Lower lobe of right lung (tissue), 2 donors: ENCODE measurements at regions not wholly inside any gene's neighbourhood (a gene's known extent, or its start where the extent isn't known, plus 50 kb on each side); places are given as distances from the start of the nearest gene placed in this dataset.

Experiments
- ATAC-seq, 2 donors: fragments of 200-7000 bp; cut with Tn5 transposase; one replicate each; pipeline ENCODE4 v1.9.1; 2020 to 2022; ENCODE audit warnings: mild to moderate bottlenecking in 2 of 2, moderate library complexity in 2 of 2
- DNase-seq: peaks from one replicate; pipeline ENCODE4 v3.0.0-alpha.2; 2020
- H3K27ac ChIP-seq: fragments of 200-600 bp; one replicate; pipeline ENCODE4 v1.8.0; 2022
- H3K27me3 ChIP-seq: fragments of 200-600 bp; one replicate; pipeline ENCODE4 v1.8.0; 2022; ENCODE audit warnings: low read depth
- H3K36me3 ChIP-seq: fragments of 200-600 bp; one replicate; pipeline ENCODE4 v1.8.0; 2022; ENCODE audit warnings: mild to moderate bottlenecking
- H3K4me1 ChIP-seq: fragments of 200-600 bp; one replicate; pipeline ENCODE4 v1.8.0; 2022
- H3K4me3 ChIP-seq: fragments of 200-600 bp; one replicate; pipeline ENCODE4 v1.8.0; 2022; ENCODE audit warnings: mild to moderate bottlenecking
- H3K9me3 ChIP-seq: fragments of 200-600 bp; one replicate; pipeline ENCODE4 v1.8.0; 2022
- intact Hi-C: fragments of 100-400 bp; cut with DNase I; formaldehyde crosslinking; loops from one replicate; pipeline ENCODE4 v1.11.0; 2022
- TF ChIP-seq, protein P1 (sequence below): fragments of 200-600 bp; IDR thresholded peaks from one replicate; pipeline ENCODE4 v1.8.0; 2022; ENCODE audit warnings: antibody characterized with exemption, mild to moderate bottlenecking
- donor health status: DM: no; HTN: yes; CAD: no; lungs with severe emphysema.

DNA sequence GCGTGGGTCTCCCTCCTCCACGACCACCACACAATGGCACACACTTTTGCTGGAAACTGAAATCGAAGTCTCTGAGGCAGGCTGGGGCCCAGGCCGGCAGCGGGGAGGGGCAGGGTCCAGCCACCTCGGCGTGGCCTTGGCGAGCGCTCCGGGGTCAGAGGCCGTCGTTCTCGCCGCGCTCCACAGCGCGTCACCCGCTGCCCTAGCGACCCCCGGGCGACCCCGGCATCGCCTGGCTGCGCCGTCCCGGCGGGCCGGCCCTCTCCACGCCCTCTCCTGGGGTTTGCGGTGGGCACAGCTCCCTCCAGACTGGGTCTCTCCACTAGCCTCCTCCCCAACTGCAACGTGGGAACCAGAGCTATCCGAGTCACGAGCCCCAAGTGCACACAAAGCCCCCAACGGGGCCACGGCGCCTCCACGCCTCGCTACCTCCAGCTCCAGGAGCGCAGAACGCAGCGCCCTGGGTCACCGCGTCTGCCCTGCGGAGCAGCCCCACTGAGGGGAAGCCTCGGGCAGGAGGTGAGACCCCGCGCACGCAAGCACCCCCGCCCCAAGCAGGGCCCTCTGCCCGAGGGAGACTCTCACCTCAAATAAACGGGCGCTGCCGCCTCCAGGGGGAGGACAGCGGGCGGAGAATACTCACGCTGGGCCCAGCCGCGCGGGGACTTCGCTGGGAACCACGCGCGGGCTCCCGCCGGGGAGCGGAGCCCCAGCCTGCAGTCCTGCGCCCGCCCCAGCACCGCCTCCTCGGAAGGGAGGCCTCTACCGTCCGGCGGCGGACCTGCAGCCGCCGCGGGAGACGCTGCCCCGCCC lies 134.0 kb upstream of the BARHL2 start:
- Histone ChIP-seq H3K27me3 (no peaks in the 10 kb centered on the region), H3K9me3 (no peaks in the 10 kb centered on the region), H3K4me1 (peaks cover 15% of the 10 kb centered on the region), H3K36me3 (no peaks in the 10 kb centered on the region), H3K27ac (peak overlapping the region; percentile 46), H3K4me3 (peak overlapping the region; percentile 96)
- TF ChIP-seq, protein P1, sequence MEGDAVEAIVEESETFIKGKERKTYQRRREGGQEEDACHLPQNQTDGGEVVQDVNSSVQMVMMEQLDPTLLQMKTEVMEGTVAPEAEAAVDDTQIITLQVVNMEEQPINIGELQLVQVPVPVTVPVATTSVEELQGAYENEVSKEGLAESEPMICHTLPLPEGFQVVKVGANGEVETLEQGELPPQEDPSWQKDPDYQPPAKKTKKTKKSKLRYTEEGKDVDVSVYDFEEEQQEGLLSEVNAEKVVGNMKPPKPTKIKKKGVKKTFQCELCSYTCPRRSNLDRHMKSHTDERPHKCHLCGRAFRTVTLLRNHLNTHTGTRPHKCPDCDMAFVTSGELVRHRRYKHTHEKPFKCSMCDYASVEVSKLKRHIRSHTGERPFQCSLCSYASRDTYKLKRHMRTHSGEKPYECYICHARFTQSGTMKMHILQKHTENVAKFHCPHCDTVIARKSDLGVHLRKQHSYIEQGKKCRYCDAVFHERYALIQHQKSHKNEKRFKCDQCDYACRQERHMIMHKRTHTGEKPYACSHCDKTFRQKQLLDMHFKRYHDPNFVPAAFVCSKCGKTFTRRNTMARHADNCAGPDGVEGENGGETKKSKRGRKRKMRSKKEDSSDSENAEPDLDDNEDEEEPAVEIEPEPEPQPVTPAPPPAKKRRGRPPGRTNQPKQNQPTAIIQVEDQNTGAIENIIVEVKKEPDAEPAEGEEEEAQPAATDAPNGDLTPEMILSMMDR = peak; percentile 85
- ATAC-seq = peak; percentile 99
- DNase-seq = peak; percentile 86
- intact Hi-C loops = no loop called here

DNA sequence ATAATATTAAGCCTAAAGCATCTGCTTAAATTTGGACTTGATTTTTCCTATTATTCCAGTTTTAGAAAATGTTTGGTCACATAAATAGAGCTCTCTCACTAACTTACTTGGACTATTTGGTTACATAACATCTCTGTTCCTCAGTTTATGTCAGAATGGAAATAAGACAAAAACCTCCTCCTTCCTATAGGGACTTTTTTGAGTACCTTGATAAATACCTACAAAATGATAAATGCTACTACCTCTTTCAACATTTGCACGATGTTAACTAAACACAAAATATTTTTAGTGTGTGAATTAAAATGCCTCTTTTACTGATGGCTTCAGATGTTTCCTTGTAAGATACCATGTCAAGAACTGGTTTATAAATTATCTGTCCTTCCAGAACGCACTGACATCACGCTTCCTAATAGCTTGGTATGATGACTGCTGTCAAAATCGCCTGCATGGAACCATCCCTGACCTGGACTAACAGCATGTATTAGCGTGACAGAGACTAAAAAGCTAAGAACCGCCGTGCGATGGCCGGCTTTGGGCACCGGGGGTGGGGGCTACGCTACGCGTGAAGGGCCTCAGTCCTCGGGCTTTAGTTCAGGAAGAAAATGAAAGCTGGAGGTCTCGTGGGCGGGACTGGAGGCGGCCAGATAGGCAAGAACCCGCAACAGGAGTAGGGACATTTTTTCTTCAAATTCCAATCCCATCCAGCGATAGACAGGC lies 133.2 kb upstream of the BARHL2 start:
- peak; percentile 56 for DNase-seq
- peak overlapping the region; percentile 46 for H3K27ac ChIP-seq
- H3K36me3 ChIP-seq = no peaks in the 10 kb centered on the region

DNA sequence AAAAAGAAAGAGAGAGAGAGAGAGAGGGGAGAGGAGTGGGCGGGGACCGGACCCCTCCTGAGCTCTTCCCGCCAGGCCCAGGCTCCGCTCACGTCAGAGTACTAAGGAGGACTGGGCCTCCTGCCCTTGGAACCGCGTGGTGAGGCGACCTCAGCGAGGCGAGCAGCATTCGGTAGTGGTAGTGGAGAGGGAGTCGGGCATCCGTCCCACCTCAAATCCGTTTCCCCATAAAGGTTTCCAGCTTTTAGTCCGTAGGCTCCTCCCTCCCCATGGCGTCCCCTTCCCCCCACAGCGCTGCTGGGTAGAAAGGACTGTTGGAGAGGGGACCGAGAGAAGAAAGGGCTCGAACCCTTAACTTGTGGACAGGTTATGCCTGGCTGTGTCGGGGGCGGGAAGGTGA lies 124.4 kb upstream of the BARHL2 start:
- H3K9me3 ChIP-seq = no peaks in the 10 kb centered on the region
- H3K36me3 ChIP-seq = no peaks in the 10 kb centered on the region
- H3K27ac ChIP-seq = no peak overlapping the region
- no peak overlapping the region for H3K4me3 ChIP-seq
- no peak for ATAC-seq
- TF ChIP-seq, protein P1 = no peak
- H3K27me3 ChIP-seq = peaks cover 48% of the 10 kb centered on the region
- no peaks in the 10 kb centered on the region for H3K4me1 ChIP-seq
- no peak for DNase-seq
- intact Hi-C loops = no loop called here

More for the DNA sequence above, 133.2 kb upstream of the BARHL2 start:
- H3K27me3 ChIP-seq = no peaks in the 10 kb centered on the region
- H3K4me1 ChIP-seq = peaks cover 15% of the 10 kb centered on the region
- no peaks in the 10 kb centered on the region for H3K9me3 ChIP-seq
- ATAC-seq = peak; percentile 53 to 63
- intact Hi-C loops = no loop called here
- TF ChIP-seq, protein P1 = no peak
- peak overlapping the region; percentile 96 for H3K4me3 ChIP-seq

DNA sequence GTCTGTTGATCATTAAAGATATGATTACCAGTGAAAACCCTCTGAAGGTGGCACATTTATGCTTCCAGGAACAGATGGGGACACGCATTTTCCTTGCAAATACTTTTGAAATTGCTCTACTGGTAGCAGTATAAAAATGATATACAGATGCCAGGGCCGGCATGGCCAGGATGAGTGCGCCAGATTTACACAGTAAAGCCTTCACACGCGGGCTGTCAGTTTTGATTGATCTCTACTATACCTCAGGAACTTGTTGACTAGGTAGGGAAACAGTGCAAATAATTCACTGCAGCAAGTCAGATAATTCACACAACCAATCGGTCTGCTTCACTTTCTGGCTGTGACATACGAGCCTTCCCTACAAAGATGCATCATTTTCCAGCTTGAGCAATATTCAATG lies 123.2 kb upstream of the BARHL2 start:
- intact Hi-C loops = no loop called here
- Histone ChIP-seq H3K36me3 (no peaks in the 10 kb centered on the region), H3K9me3 (no peaks in the 10 kb centered on the region), H3K27me3 (peaks cover 59% of the 10 kb centered on the region), H3K4me3 (no peak overlapping the region), H3K27ac (no peak overlapping the region), H3K4me1 (peaks cover 11% of the 10 kb centered on the region)
- ATAC-seq (no peak), DNase-seq (no peak)
- TF ChIP-seq, protein P1 = no peak

DNA sequence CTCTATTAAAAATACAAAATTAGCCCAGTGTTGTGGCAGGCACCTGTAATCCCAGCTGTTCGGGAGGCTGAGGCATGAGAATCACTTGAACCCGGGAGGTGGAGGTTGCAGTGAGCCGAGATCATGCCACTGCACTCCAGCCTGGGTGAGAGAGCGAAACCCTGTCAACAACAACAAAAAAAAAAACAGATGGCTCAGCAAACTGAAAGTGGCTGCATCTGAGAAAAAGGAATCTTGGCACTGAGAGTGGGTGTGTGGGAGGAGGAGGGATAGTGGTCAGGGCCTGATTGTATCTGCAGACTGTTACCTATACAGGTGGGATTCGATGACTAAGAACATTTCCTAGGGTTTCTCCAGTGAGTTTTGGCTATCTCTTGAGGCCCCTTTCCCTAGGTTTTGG lies 122.2 kb upstream of the BARHL2 start:
- TF ChIP-seq, protein P1 = no peak
- Histone ChIP-seq H3K4me1 (peaks cover 21% of the 10 kb centered on the region), H3K36me3 (no peaks in the 10 kb centered on the region), H3K27ac (no peak overlapping the region), H3K9me3 (no peaks in the 10 kb centered on the region), H3K4me3 (no peak overlapping the region), H3K27me3 (peaks cover 69% of the 10 kb centered on the region)
- DNase-seq (no peak), ATAC-seq (no peak)
- intact Hi-C loops = no loop called here
